GM12878 (cell line): ENCODE measurements at regions not wholly inside any gene's neighbourhood (a gene's known extent, or its start where the extent isn't known, plus 50 kb on each side); places are given as distances from the start of the nearest gene placed in this dataset.

Source experiments
- ATAC-seq: fragments of 200-7000 bp; cut with Tn5 transposase; 3 replicates; pipeline ENCODE4 v1.9.1; 2020; ENCODE audit warnings: mild to moderate bottlenecking, moderate library complexity
- BruUV-seq: library from RNA; stranded (reverse); fragments of 400-500 nt; replicated peaks from 2 replicates; lab custom pipeline; 2021; lab: Mats Ljungman, UMichigan
- CTCF ChIA-PET: fragments of 300-600 bp; sonication (Branson Sonifier 250); formaldehyde crosslinking; extraction: SDS; loops from one replicate; lab custom pipeline; 2021; ENCODE audit warnings: inconsistent platforms; lab: Yijun Ruan, JAX
- POLR2A ChIA-PET: fragments of 350-600 bp; formaldehyde crosslinking; extraction: SDS; loops from one replicate; lab custom pipeline; 2021; ENCODE audit warnings: inconsistent platforms; lab: Charles Lee
- RAD21 ChIA-PET: fragments of 300-600 bp; sonication (Branson Sonifier 250); formaldehyde crosslinking; loops from one replicate; lab custom pipeline; 2023; ENCODE audit warnings: antibody characterized with exemption; ENCODE audit not compliant: unreplicated experiment; lab: Charles Lee
- SMC1A ChIA-PET: fragments of 300-600 bp; sonication (Branson Sonifier 250); formaldehyde crosslinking; loops from one replicate; lab custom pipeline; 2023; ENCODE audit not compliant: unreplicated experiment, uncharacterized antibody; lab: Charles Lee
- DNase-seq: peaks from one replicate; pipeline ENCODE4 v3.0.0-alpha.2; 2011; ENCODE audit warnings: low read depth, low spot score
- FAIRE-seq: peaks from 3 replicates; lab custom pipeline; 2011; peaks lifted over from hg19 to GRCh38; lab: Jason Lieb, UNC
- H2AFZ ChIP-seq: 2 replicates; pipeline ENCODE4 v1.6.0; 2011; ENCODE audit warnings: low read depth, low read length, control low read depth; ENCODE audit not compliant: control insufficient read depth
- H3K27ac ChIP-seq: 2 replicates; pipeline ENCODE4 v1.5.1; 2011; ENCODE audit warnings: control low read depth; ENCODE audit not compliant: control insufficient read depth, insufficient read depth
- H3K27me3 ChIP-seq, 2 experiments: replicated peaks in 1 of 2; 2 replicates each; pipeline versions ENCODE4 v1.6.0 to v1.6.1; 2011; ENCODE audit warnings: low read length in 1 of 2; ENCODE audit not compliant: control insufficient read depth in 2 of 2, insufficient read depth in 2 of 2
- H3K36me3 ChIP-seq, 2 experiments: 2 replicates each; pipeline ENCODE4 v1.5.1; 2011; ENCODE audit warnings: low read length in 1 of 2; ENCODE audit not compliant: control insufficient read depth in 2 of 2, insufficient read depth in 2 of 2
- H3K4me1 ChIP-seq: 2 replicates; pipeline ENCODE4 v1.6.1; 2011; ENCODE audit warnings: mild to moderate bottlenecking, low read length, moderate library complexity, mixed read lengths; ENCODE audit not compliant: control insufficient read depth, insufficient read depth
- H3K4me2 ChIP-seq: 2 replicates; pipeline ENCODE4 v1.6.0; 2011; ENCODE audit warnings: control low read depth; ENCODE audit not compliant: control insufficient read depth, insufficient read depth
- H3K4me3 ChIP-seq: fragments of 200-600 bp; sonication (generic); 2 replicates; pipeline ENCODE4 v1.5.1; 2016
- H3K79me2 ChIP-seq: 2 replicates; pipeline ENCODE4 v1.6.0; 2011; ENCODE audit warnings: low read length; ENCODE audit not compliant: control insufficient read depth, insufficient read depth
- H3K9ac ChIP-seq: 2 replicates; pipeline ENCODE4 v1.8.0; 2011; ENCODE audit warnings: low read length, control low read depth, mixed read lengths; ENCODE audit not compliant: control insufficient read depth, insufficient read depth
- H3K9me3 ChIP-seq: replicated peaks from 3 replicates; pipeline ENCODE4 v1.5.1; 2011; ENCODE audit warnings: mild to moderate bottlenecking, low read length; ENCODE audit not compliant: control insufficient read depth, insufficient read depth
- H4K20me1 ChIP-seq: 2 replicates; pipeline ENCODE4 v1.6.0; 2011; ENCODE audit not compliant: control insufficient read depth, insufficient read depth
- CBX5 ChIP-seq: sonication (generic); IDR thresholded peaks from 2 replicates; pipeline ENCODE4 v1.6.1; 2016; ENCODE audit warnings: low read depth, moderate library complexity, mild to moderate bottlenecking, inconsistent platforms
- CREM ChIP-seq: IDR thresholded peaks from 2 replicates; pipeline ENCODE4 v1.6.1; 2014; ENCODE audit warnings: antibody characterized with exemption, low read depth
- EGR1 ChIP-seq, 2 experiments: IDR thresholded peaks; 1 replicate in 1 of 2; 2 replicates in 1 of 2; pipeline ENCODE4 v1.6.1; 2011 to 2012; ENCODE audit warnings: low read depth in 2 of 2, low read length in 2 of 2, borderline replicate concordance in 1 of 2, mild to moderate bottlenecking in 1 of 2, moderate library complexity in 1 of 2
- FOS ChIP-seq: IDR thresholded peaks from 3 replicates; pipeline ENCODE4 v1.6.1; 2011; ENCODE audit warnings: borderline replicate concordance; ENCODE audit not compliant: insufficient read length; ENCODE audit errors: extremely low read depth
- FOXM1 ChIP-seq: IDR thresholded peaks from 2 replicates; pipeline ENCODE4 v1.6.1; 2012; ENCODE audit warnings: low read depth, mild to moderate bottlenecking, inconsistent platforms, low read length, moderate library complexity
- MYC ChIP-seq: IDR thresholded peaks from 2 replicates; pipeline ENCODE4 v1.6.1; 2011; ENCODE audit warnings: mild to moderate bottlenecking, low read length, moderate library complexity, inconsistent platforms; ENCODE audit not compliant: insufficient read depth, insufficient replicate concordance, insufficient read length, severe bottlenecking
- SRF ChIP-seq, 2 experiments: IDR thresholded peaks; 2 replicates each; pipeline ENCODE4 v1.6.1; 2011; ENCODE audit warnings: low read depth in 2 of 2, low read length in 2 of 2, mild to moderate bottlenecking in 1 of 2, moderate library complexity in 1 of 2
- TCF3 ChIP-seq: IDR thresholded peaks from 2 replicates; pipeline ENCODE4 v1.6.1; 2012; ENCODE audit warnings: low read depth, mild to moderate bottlenecking, low read length, borderline replicate concordance; ENCODE audit not compliant: insufficient read depth
- ZNF384 ChIP-seq: IDR thresholded peaks from 2 replicates; pipeline ENCODE4 v1.6.1; 2012; ENCODE audit warnings: low read depth, mild to moderate bottlenecking, low read length, improper control_type of control experiment, borderline replicate concordance
- WGBS: methylation state at CpG from one replicate; pipeline ENCODE4 v1.1.6; 2016; ENCODE audit warnings: low lambda C conversion rate; ENCODE audit not compliant: insufficient replicate concordance, insufficient coverage; ENCODE audit errors: missing lambda C conversion rate; 5-methylcytosine and 5-hydroxymethylcytosine counted together
- in situ Hi-C: fragments of 300-500 bp; cut with MboI; formaldehyde crosslinking; loops from 9 replicates; pipeline ENCODE4 v1.14.3; 2018; ENCODE audit warnings: mixed read lengths
- intact Hi-C: fragments of 100-400 bp; cut with micrococcal nuclease; formaldehyde crosslinking; loops from one replicate; pipeline ENCODE4 v1.14.2; 2022; ENCODE audit not compliant: unreplicated experiment
- TF ChIP-seq, protein P1 (sequence below): IDR thresholded peaks from 2 replicates; pipeline ENCODE4 v1.6.1; 2011; ENCODE audit warnings: low read depth, mild to moderate bottlenecking, low read length, moderate library complexity, borderline replicate concordance; ENCODE audit errors: extremely low read depth
- TF ChIP-seq, protein P2 (sequence below): fragments of 450-650 bp; IDR thresholded peaks from 2 replicates; pipeline ENCODE4 v1.6.1; 2017; ENCODE audit warnings: mild to moderate bottlenecking
- TF ChIP-seq, protein P3 (sequence below): fragments of 150-350 bp; IDR thresholded peaks from 2 replicates; pipeline ENCODE4 v1.6.1; 2014; ENCODE audit warnings: mild to moderate bottlenecking, low read depth, low read length

DNA sequence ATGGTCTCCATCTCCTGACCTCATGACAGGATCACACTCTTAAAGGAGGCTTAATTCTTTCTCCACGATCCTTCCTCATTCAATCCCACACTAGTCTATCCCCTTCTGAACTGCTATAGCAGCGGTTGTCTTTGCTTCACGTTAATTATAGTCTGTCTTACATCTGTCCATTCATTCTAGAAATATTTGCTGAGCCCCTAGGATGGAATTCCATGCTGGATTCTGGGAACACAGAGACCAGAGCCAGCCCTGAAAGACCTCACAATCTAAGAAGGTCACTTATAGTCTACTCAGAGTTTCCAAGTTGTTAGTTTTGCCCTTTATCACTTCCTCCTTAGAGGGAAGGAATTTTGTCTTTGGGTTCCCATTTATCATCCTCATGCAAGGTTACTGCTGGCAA, 193.5 kb downstream of the GAS1 start:
- in situ Hi-C loops, result no loop called here
- H3K36me3 ChIP-seq, result no peaks in the 10 kb centered on the region
- TF ChIP-seq, protein P1, sequence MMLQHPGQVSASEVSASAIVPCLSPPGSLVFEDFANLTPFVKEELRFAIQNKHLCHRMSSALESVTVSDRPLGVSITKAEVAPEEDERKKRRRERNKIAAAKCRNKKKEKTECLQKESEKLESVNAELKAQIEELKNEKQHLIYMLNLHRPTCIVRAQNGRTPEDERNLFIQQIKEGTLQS, result no peak
- TF ChIP-seq TCF3 (no peak), FOXM1 (no peak), CBX5 (no peak), ZNF384 (no peak), MYC (no peak), FOS (no peak), EGR1 (IDR thresholded peaks at IDR 0.05; ENCODE audit: borderline replicate concordance in 1 of 2, low read depth in 2 of 2, low read length in 2 of 2) (no peak), CREM (no peak), SRF (IDR thresholded peaks at IDR 0.05; ENCODE audit: low read depth in 2 of 2, low read length in 2 of 2) (no peak)
- TF ChIP-seq, protein P2, sequence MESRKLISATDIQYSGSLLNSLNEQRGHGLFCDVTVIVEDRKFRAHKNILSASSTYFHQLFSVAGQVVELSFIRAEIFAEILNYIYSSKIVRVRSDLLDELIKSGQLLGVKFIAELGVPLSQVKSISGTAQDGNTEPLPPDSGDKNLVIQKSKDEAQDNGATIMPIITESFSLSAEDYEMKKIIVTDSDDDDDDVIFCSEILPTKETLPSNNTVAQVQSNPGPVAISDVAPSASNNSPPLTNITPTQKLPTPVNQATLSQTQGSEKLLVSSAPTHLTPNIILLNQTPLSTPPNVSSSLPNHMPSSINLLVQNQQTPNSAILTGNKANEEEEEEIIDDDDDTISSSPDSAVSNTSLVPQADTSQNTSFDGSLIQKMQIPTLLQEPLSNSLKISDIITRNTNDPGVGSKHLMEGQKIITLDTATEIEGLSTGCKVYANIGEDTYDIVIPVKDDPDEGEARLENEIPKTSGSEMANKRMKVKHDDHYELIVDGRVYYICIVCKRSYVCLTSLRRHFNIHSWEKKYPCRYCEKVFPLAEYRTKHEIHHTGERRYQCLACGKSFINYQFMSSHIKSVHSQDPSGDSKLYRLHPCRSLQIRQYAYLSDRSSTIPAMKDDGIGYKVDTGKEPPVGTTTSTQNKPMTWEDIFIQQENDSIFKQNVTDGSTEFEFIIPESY, result no peak
- TF ChIP-seq, protein P3, sequence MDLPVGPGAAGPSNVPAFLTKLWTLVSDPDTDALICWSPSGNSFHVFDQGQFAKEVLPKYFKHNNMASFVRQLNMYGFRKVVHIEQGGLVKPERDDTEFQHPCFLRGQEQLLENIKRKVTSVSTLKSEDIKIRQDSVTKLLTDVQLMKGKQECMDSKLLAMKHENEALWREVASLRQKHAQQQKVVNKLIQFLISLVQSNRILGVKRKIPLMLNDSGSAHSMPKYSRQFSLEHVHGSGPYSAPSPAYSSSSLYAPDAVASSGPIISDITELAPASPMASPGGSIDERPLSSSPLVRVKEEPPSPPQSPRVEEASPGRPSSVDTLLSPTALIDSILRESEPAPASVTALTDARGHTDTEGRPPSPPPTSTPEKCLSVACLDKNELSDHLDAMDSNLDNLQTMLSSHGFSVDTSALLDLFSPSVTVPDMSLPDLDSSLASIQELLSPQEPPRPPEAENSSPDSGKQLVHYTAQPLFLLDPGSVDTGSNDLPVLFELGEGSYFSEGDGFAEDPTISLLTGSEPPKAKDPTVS, result no peak
- TF ChIP-seq, all 136 proteins: peak for 0
- intact Hi-C loops, result no loop called here
- Histone ChIP-seq H3K4me2 (no peak overlapping the region), H3K4me1 (no peaks in the 10 kb centered on the region), H3K9me3 (no peaks in the 10 kb centered on the region), H3K27me3 (no peaks in the 10 kb centered on the region), H3K27ac (no peak overlapping the region), H3K9ac (no peak overlapping the region), H2AFZ (no peak overlapping the region), H3K4me3 (no peak overlapping the region), H4K20me1 (no peaks in the 10 kb centered on the region), H3K79me2 (no peaks in the 10 kb centered on the region)
- no peak for FAIRE-seq
- no TSS peak for BruUV-seq
- 6% methylated on average over 3 of the region's 3 CpGs for WGBS
- CTCF ChIA-PET, result no interaction called here
- no peak for ATAC-seq
- DNase-seq, result no peak
- RAD21 ChIA-PET, result no interaction called here
- POLR2A ChIA-PET, result no interaction called here
- SMC1A ChIA-PET, result no interaction called here
